ENCODE measurements at regions not wholly inside any gene's neighbourhood (a gene's known extent, or its start where the extent isn't known, plus 50 kb on each side); places are given as distances from the start of the nearest gene placed in this dataset.

- TF ChIP-seq POLR2A (IDR thresholded peaks at IDR 0.05; ENCODE audit: low read length), result no peak
- TF ChIP-seq GATA1 (IDR thresholded peaks at IDR 0.05; ENCODE audit: low read depth, low read length), result no peak
These were observed 241.0 kb downstream of the POSTN start for GRCh38 chr13:37357548-37357947.
